Smooth muscle cell (in vitro differentiated cells): ENCODE measurements at regions not wholly inside any gene's neighbourhood (a gene's known extent, or its start where the extent isn't known, plus 50 kb on each side); places are given as distances from the start of the nearest gene placed in this dataset.

ENCODE experiments used
- DNase-seq: peaks from one replicate; lab custom pipeline; 2025; ENCODE audit not compliant: unreplicated experiment; lab: John Stamatoyannopoulos, UW
- H2AFZ ChIP-seq: fragments of 200-600 bp; sonication (generic); 2 replicates; pipeline ENCODE4 v1.6.0; 2016; ENCODE audit warnings: antibody characterized with exemption, low read depth, mild to moderate bottlenecking
- H3F3A ChIP-seq: fragments of 200-600 bp; sonication (generic); 2 replicates; pipeline ENCODE4 v1.6.0; 2017; ENCODE audit warnings: antibody characterized with exemption, low read depth
- H3K27ac ChIP-seq: fragments of 200-600 bp; sonication (generic); 2 replicates; pipeline ENCODE4 v1.5.1; 2016; ENCODE audit warnings: low read depth, mild to moderate bottlenecking
- H3K27me3 ChIP-seq: fragments of 200-600 bp; sonication (generic); 2 replicates; pipeline ENCODE4 v1.6.1; 2016; ENCODE audit warnings: low read depth, mild to moderate bottlenecking
- H3K36me3 ChIP-seq: fragments of 200-600 bp; sonication (generic); 2 replicates; pipeline ENCODE4 v1.5.1; 2016; ENCODE audit warnings: low read depth
- H3K4me1 ChIP-seq: fragments of 200-600 bp; sonication (generic); 2 replicates; pipeline ENCODE4 v1.5.1; 2016; ENCODE audit warnings: low read depth
- H3K4me2 ChIP-seq: fragments of 200-600 bp; sonication (generic); 2 replicates; pipeline ENCODE4 v1.6.0; 2016; ENCODE audit warnings: mild to moderate bottlenecking
- H3K4me3 ChIP-seq: fragments of 200-600 bp; sonication (generic); 2 replicates; pipeline ENCODE4 v1.5.1; 2016; ENCODE audit warnings: mild to moderate bottlenecking
- H3K79me2 ChIP-seq: fragments of 200-600 bp; sonication (generic); 2 replicates; pipeline ENCODE4 v1.6.0; 2016; ENCODE audit warnings: low read depth, mild to moderate bottlenecking
- H3K9ac ChIP-seq: fragments of 200-600 bp; sonication (generic); 2 replicates; pipeline ENCODE4 v1.6.0; 2016; ENCODE audit warnings: low read depth
- H3K9me3 ChIP-seq: fragments of 200-600 bp; sonication (generic); replicated peaks from 2 replicates; pipeline ENCODE4 v1.5.1; 2016; ENCODE audit warnings: low read depth
- H4K20me1 ChIP-seq: fragments of 200-600 bp; sonication (generic); 2 replicates; pipeline ENCODE4 v1.6.0; 2016; ENCODE audit warnings: low read depth
- CTCF ChIP-seq: fragments of 200-600 bp; sonication (generic); IDR thresholded peaks from 2 replicates; pipeline ENCODE4 v1.5.1; 2017; ENCODE audit warnings: borderline replicate concordance, mild to moderate bottlenecking, antibody characterized with exemption; ENCODE audit not compliant: insufficient read depth, poor library complexity, severe bottlenecking
- WGBS: methylation state at CpG from one replicate; pipeline ENCODE4 v1.1.7; 2016; ENCODE audit warnings: low lambda C conversion rate; 5-methylcytosine and 5-hydroxymethylcytosine counted together

DNA sequence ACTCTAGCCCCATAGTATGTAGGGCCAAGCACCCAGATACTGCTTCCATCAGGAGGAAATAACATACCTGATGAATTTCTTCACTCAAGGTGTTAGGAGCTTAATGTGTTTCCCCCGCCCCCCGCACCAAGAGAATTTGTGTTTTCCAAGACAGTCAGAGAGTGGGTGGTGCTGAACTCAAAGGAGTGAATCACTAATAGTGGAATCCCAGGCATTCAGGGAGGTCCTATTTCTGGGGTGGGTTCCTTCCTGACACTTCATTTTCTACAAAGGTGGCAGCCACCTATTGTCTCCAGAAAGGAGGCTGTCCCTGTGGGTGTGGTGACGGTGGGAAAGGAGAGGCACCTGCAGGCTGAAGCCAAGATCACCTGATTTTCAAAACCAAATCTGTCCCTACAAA, 50.8 kb upstream of the ELF5 start:
- Histone ChIP-seq H2AFZ (peak overlapping the region; percentile 10), H3K4me1 (peaks cover 7% of the 10 kb centered on the region), H3K9ac (no peak overlapping the region), H4K20me1 (no peaks in the 10 kb centered on the region), H3K79me2 (no peaks in the 10 kb centered on the region), H3K4me2 (peak overlapping the region; percentile 49), H3K9me3 (no peaks in the 10 kb centered on the region), H3K27ac (no peak overlapping the region), H3F3A (no peaks in the 10 kb centered on the region), H3K4me3 (no peak overlapping the region), H3K27me3 (no peaks in the 10 kb centered on the region), H3K36me3 (no peaks in the 10 kb centered on the region)
- TF ChIP-seq CTCF, result no peak
- no peak for DNase-seq
- WGBS, result 58% methylated on average over 3 of the region's 3 CpGs

DNA sequence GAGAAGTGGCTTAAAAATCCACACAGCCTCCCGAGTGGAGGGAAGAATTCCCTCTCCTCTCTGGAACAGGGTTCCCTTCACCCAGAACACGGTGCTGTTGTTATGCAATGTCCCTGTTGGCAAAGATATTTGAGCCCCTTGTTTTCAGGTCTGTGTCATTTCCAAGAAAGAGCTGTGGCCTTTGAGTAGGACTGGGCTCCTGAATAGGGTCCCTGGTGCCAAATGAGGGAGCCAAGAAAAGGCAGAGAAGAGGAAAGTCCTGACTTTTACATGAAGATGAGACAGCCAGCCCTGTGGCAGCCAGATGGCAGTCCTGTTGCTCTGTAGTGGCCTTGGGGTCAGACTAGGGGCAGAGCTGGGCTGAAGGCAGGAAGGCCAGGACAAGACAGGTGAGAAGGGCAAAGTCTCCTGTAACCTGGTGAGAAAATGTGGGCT, 51.2 kb upstream of the ELF5 start:
- Histone ChIP-seq H3K27ac (no peak overlapping the region), H2AFZ (peak overlapping the region; percentile 10), H3K4me2 (peak overlapping the region; percentile 49), H4K20me1 (no peaks in the 10 kb centered on the region), H3K79me2 (no peaks in the 10 kb centered on the region), H3K9me3 (no peaks in the 10 kb centered on the region), H3K9ac (no peak overlapping the region), H3K4me3 (no peak overlapping the region), H3K36me3 (no peaks in the 10 kb centered on the region), H3F3A (no peaks in the 10 kb centered on the region), H3K4me1 (peaks cover 7% of the 10 kb centered on the region), H3K27me3 (no peaks in the 10 kb centered on the region)
- TF ChIP-seq CTCF, result no peak
- no peak for DNase-seq
- WGBS, result 32% methylated on average over 2 of the region's 2 CpGs

GRCh38 chr11:34565417-34566207, 52.0 kb upstream of the ELF5 start:
- 90% methylated on average over 2 of the region's 2 CpGs for WGBS
- no peaks in the 10 kb centered on the region for H3F3A ChIP-seq

More at GRCh38 chr11:34565417-34566207, 52.0 kb upstream of the ELF5 start:
- H3K9ac ChIP-seq, result no peak overlapping the region
- H3K27me3 ChIP-seq, result no peaks in the 10 kb centered on the region
- H3K4me1 ChIP-seq, result peaks cover 7% of the 10 kb centered on the region
- H4K20me1 ChIP-seq, result no peaks in the 10 kb centered on the region
- TF ChIP-seq CTCF, result peak; percentile 27
- no peak for DNase-seq
- H3K36me3 ChIP-seq, result no peaks in the 10 kb centered on the region
- no peak overlapping the region for H3K4me2 ChIP-seq
- no peaks in the 10 kb centered on the region for H3K79me2 ChIP-seq
- H2AFZ ChIP-seq, result no peak overlapping the region
- H3K27ac ChIP-seq, result no peak overlapping the region
- no peaks in the 10 kb centered on the region for H3K9me3 ChIP-seq
- no peak overlapping the region for H3K4me3 ChIP-seq
